Upper lobe of right lung (tissue), 1 donor: ENCODE measurements at regions not wholly inside any gene's neighbourhood (a gene's known extent, or its start where the extent isn't known, plus 50 kb on each side); places are given as distances from the start of the nearest gene placed in this dataset.

ENCODE experiments used
- ATAC-seq: fragments of 200-7000 bp; cut with Tn5 transposase; one replicate; pipeline ENCODE4 v1.9.1; 2020; ENCODE audit warnings: mild to moderate bottlenecking, moderate library complexity
- DNase-seq: peaks from one replicate; pipeline ENCODE4 v3.0.0-alpha.2; 2020
- H3K27ac ChIP-seq: fragments of 200-600 bp; one replicate; pipeline ENCODE4 v1.8.0; 2022
- H3K27me3 ChIP-seq: fragments of 200-600 bp; one replicate; pipeline ENCODE4 v1.8.0; 2022; ENCODE audit warnings: mild to moderate bottlenecking
- H3K36me3 ChIP-seq: fragments of 200-600 bp; one replicate; pipeline ENCODE4 v1.8.0; 2022
- H3K4me1 ChIP-seq: fragments of 200-600 bp; one replicate; pipeline ENCODE4 v1.8.0; 2022
- H3K4me3 ChIP-seq: fragments of 200-600 bp; one replicate; pipeline ENCODE4 v1.8.0; 2022; ENCODE audit warnings: mild to moderate bottlenecking
- H3K9me3 ChIP-seq: fragments of 200-600 bp; one replicate; pipeline ENCODE4 v1.8.0; 2022
- CTCF ChIP-seq: fragments of 200-600 bp; IDR thresholded peaks from one replicate; pipeline ENCODE4 v1.8.0; 2022; ENCODE audit warnings: antibody characterized with exemption
- intact Hi-C: fragments of 100-400 bp; cut with DNase I; formaldehyde crosslinking; loops from one replicate; pipeline ENCODE4 v1.11.0; 2022
- donor health status: DM: no; HTN: yes; CAD: no; lungs with severe emphysema.

- no peaks in the 10 kb centered on the region for H3K9me3 ChIP-seq
- TF ChIP-seq CTCF, result no peak
- ATAC-seq (peak; percentile 74), DNase-seq (no peak)
- H3K4me3 ChIP-seq, result no peak overlapping the region
- H3K36me3 ChIP-seq, result no peaks in the 10 kb centered on the region
- H3K27me3 ChIP-seq, result no peaks in the 10 kb centered on the region
- no peak overlapping the region for H3K27ac ChIP-seq
- intact Hi-C loops, result no loop called here
- H3K4me1 ChIP-seq, result no peaks in the 10 kb centered on the region
Observed at GRCh38 chr1:47545912-47546483, 108.2 kb downstream of the FOXD2 start.

- no peaks in the 10 kb centered on the region for H3K4me1 ChIP-seq
- H3K9me3 ChIP-seq, result no peaks in the 10 kb centered on the region
- intact Hi-C loops, result no loop called here
- DNase-seq, result no peak
- no peak for TF ChIP-seq CTCF
- ATAC-seq, result no peak
- H3K27ac ChIP-seq, result no peak overlapping the region
- H3K27me3 ChIP-seq, result no peaks in the 10 kb centered on the region
- no peak overlapping the region for H3K4me3 ChIP-seq
- no peaks in the 10 kb centered on the region for H3K36me3 ChIP-seq
Observed at GRCh38 chr1:47547753-47548573, 110.1 kb downstream of the FOXD2 start.

GRCh38 chr1:47548637-47549036 is 110.8 kb downstream of the FOXD2 start:
- no peak for TF ChIP-seq CTCF
- no peaks in the 10 kb centered on the region for H3K27me3 ChIP-seq
- H3K4me3 ChIP-seq, result no peak overlapping the region
- no peaks in the 10 kb centered on the region for H3K36me3 ChIP-seq
- ATAC-seq (no peak), DNase-seq (no peak)
- no peak overlapping the region for H3K27ac ChIP-seq
- no peaks in the 10 kb centered on the region for H3K9me3 ChIP-seq
- H3K4me1 ChIP-seq, result no peaks in the 10 kb centered on the region
- intact Hi-C loops, result no loop called here

DNA sequence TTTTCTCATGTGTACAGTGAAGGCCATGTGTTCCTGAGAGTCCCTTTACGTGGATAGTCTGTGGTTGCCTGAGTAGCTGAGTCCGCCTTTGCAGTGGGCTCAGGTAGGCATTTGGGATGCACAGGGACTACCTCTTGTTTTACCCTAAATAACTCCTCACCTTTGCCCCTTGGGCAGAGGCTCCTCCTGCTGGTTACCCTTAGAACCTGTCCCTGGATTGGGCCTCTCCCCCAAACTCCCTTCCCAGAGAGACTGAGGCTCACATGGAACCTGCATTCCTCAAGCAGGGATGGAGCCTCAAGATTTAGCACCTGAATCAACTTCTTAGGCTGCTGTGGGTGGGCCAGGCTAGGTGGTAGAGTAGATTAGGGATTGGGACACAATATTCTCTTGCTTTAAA is 111.7 kb downstream of the FOXD2 start:
- Histone ChIP-seq H3K4me3 (no peak overlapping the region), H3K27me3 (no peaks in the 10 kb centered on the region), H3K9me3 (no peaks in the 10 kb centered on the region), H3K36me3 (no peaks in the 10 kb centered on the region), H3K27ac (no peak overlapping the region), H3K4me1 (no peaks in the 10 kb centered on the region)
- intact Hi-C loops, result no loop called here
- TF ChIP-seq CTCF, result no peak
- ATAC-seq, result no peak
- no peak for DNase-seq

GRCh38 chr1:47550929-47551328 is 113.1 kb downstream of the FOXD2 start:
- DNase-seq (no peak), ATAC-seq (no peak)
- no peaks in the 10 kb centered on the region for H3K9me3 ChIP-seq
- H3K27ac ChIP-seq, result no peak overlapping the region
- H3K4me3 ChIP-seq, result no peak overlapping the region
- H3K36me3 ChIP-seq, result no peaks in the 10 kb centered on the region
- peaks cover 4% of the 10 kb centered on the region for H3K4me1 ChIP-seq
- intact Hi-C loops, result no loop called here
- no peak for TF ChIP-seq CTCF
- no peaks in the 10 kb centered on the region for H3K27me3 ChIP-seq
